SIG-M5 treated with dmso at 0.1 percent for 504 hours (cell line): ENCODE measurements at regions not wholly inside any gene's neighbourhood (a gene's known extent, or its start where the extent isn't known, plus 50 kb on each side); places are given as distances from the start of the nearest gene placed in this dataset.

Experiments
- DNase-seq: peaks from one replicate; lab custom pipeline; 2025; ENCODE audit not compliant: unreplicated experiment; lab: John Stamatoyannopoulos, UW

DNA sequence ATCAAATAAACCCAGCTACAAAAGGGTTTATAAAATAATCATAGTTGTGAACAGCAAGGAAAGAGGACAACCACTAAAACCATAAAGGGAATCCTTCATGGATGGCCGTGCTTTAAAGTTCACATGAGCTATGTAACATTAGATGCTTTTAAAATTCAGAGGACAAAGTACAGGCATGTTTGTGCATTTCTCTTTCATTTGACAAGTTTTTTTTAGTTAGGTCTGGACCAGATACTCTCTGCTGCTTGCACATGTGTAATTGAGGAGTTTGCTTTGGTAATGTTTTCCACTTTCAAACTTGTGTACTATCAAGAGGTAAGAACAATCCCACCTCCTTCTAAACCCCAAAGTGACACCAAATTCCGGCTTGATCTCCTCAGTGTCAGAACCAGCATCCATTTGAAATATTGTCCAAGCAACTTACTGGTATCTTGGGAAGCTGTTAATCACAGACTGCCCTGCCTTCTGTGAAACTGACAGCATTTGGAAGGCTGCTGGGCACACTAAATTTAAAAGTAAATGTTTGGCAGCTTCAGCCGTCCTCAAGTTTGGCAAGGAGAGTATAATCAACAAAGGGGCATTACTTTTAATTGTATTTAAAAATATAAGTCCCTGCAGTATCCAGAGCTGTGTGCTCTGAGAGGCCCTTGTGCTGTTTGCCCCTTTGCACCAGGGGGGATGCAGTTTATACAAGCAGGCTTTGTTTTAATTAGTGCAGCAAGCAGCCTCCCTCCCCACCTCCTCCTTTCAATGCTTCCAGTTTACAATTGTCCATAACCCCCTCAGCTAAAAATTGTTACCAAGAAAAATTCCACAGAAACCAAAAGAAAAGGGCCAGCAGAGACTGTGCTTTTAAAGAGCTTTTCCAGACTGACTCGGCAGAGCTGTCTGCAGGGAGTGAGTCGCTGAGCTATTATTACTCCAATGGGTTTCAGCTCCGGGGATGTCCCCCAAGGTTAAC lies 328.3 kb upstream of the MPDZ start:
- DNase-seq = no peak

DNA sequence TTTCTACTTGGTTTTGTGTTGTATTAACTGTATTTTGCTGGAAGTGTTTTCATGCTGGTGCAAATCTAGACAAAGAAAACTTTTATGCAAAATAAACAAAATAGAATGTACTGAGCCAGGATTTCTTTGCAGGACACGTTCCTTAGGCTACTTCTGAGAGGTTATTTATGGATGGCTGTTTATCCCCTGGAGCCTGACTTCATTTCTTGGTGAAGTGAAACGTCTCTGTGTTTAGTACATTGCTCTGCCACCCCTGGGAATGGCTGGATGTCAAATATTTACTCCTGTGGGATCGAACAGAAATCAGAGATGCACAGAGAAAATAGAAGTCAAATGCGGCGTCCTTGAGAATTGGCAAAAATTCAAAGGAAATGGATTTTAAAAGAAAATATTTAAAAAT lies 327.1 kb upstream of the MPDZ start:
- no peak for DNase-seq

DNA sequence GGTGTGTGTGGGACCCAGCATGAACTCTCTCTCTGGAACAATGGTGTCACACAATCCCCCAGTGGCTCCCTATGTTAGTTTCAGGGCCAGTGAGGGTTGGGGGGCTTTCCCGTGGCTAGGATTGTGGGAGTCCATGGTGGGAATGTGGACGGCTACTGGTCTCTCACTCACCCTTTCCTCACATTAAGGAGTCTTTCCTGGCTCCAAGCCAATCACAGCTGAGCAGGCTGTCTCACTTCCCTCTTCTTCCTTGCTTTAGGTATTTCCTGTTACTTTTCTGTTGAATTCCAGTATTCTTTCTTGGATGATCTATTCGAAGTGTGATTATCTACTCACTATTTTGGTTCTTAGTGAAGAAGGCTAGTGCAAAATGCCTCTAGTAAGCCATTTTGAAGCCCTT lies 324.4 kb upstream of the MPDZ start:
- no peak for DNase-seq

DNA sequence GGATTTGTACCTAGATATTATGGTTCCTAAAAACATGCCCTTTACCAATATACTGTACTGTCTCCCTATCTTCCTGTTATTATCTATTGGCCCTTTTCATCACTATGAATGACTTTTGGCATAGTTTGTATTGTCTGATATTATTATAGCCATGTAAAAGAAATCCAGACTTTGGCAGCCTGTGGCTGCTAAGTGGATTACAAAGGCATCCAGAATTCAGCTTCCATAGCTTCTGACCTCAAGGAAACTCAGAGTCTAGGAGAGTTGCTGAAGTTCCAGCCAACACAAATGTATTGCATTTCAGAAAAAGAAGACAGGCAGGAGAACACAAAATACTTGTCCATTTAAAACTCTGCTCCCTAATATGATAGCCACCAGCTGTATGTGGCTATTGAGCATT lies 319.2 kb upstream of the MPDZ start:
- no peak for DNase-seq

DNA sequence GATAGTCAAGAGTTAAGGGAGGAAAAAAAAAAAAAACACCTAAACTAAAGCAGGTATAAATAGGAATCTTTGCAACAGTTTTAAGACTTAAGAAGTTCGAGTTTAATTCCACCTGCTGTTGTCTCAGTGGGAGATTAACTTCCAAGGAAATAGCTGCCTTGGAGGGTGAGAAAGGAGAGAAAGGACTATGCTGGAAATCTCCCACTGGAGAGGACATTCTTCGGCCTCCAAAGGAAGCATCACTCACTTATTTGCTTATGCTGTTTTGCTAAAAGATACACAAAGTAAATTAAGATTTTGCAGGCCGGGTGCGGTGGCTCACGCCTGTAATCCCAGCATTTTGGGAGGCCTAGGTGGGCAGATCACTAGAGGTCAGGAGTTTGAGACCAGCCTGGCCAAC lies 317.9 kb upstream of the MPDZ start:
- DNase-seq = no peak

DNA sequence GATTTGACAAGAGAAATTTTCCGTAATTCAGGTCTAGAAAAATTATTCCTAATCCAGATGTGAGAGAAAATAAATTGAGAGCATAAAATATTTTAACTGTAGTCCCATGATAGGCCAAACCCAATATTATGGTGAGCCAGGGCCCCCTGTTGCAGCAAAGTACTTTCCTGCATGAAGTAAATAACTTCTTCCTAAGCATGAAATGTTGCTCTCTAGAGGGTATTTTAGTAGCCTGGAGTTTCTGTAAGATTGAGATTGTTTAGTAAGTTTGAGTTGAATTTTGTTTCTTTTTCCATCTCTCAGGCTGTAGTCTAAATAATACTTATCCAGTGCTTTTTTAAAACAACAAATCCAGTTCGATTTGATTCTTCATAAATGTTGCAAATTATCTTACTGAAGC lies 317.5 kb upstream of the MPDZ start:
- DNase-seq = no peak

DNA sequence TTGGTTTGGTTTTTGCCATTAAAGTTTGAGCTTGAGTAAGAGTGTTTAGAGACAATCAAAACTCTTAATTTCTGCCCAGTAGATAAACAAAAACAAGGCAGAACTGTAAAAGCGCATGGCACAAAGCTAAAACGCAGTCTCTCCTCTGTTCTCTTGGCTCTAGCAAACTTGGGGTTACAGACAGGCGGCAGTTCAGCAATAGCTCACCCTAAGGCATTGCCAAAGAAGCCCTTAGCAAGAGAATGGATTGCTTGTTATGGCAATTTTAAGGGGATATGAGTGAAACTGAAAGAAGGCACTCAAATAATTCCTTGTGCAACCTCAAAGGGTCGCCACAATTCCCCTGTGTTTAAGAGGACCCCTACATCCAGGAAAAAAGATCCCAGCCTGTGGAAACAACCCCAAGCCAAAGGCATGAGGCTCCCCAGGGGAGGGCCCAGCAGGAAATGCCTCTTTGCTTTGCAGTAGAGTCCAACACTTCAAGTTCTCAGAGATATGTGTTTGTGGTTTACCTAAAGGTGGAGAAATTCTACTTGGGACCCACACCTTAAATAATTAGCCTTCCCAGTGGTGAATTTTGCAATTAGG lies 317.0 kb upstream of the MPDZ start:
- DNase-seq = no peak

DNA sequence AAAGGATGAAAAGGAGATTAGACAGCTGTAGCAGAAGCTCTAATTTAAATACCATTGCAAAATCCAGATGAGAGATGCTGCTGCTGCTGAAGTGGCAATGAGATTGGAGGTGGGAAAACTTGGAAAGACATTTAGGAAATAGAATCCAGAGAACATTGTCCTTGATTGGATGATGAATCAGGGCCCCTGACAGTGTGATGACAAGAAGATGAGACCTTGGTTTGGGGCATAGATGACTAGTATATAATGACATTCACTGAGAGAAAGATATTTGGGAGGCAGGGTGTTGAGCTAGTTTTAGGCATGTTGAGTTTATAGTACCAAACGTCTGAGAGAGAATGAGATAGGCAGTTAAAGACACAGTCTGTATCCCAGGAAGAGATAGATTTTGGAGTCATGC lies 311.5 kb upstream of the MPDZ start:
- no peak for DNase-seq

DNA sequence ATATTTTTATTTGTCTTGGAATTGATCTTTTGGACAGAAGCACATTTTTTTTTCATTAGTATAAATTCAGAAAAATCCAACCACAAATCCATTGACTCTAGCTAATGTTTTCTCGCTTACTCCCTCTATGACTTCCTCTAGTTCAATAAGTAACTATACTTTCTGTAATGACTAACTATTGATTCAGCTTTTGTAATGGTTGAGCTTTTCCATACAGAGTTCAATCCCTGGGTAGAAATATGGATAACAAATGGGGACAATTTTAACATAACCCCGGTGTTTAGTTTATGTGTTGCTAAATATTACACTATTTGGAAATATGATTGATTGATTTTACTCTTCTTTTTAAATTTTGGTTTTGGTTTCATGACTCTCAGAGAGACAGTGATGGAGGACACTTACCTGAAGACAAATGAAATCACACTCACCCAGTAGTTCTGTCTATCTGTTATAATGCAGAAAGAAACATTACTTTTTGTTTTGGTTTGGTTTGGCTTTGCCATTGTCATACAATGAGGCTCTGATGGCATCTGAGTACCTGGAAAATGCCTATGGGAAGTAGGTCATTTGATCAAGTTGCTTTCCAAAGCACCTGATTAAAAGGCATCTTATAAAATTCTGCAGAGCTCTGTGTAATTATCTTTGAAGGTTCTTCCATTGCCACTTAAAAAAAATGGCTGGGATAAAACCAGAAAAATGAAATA lies 309.7 kb upstream of the MPDZ start:
- DNase-seq = no peak

DNA sequence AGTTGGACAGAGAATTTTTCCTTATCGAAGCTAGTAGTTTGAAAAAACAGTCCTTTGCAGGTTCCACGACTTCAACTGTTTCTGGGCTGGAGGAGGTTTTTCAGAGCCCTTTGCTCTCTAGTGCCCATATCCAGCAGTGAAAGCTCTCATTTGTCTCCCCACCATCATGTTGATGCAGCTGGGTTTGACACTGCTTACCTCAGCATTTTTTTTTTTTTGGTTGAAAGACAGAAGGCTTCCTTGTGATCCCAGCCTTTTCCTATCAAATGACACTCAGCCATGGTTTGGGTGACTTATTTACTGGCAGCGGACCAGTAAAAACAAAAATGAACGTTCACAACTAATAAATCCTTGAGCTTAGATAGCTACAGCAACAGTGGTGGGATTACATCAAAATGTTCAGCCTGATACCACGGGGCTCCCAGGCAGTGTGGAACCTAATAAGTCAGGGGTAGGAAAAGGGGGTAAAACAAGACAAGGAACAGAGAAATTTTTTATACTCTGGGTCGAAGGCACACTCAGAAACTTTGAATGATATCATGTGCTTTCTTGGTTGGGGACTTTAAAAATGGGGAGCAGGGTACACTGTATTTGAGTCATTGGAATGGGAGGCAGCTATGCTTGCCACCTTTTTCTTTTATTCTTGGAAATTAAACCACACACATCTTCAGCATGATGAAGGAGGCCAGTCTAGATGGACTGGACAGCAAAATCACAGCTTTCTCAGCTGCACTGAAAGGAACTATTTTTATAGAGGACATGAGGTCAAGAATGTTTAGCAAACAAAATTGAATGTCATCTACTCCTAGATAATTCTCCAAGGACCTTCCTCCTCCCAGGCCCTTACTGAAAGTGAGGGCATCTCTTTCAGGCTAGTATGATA lies 308.9 kb upstream of the MPDZ start:
- DNase-seq = no peak

DNA sequence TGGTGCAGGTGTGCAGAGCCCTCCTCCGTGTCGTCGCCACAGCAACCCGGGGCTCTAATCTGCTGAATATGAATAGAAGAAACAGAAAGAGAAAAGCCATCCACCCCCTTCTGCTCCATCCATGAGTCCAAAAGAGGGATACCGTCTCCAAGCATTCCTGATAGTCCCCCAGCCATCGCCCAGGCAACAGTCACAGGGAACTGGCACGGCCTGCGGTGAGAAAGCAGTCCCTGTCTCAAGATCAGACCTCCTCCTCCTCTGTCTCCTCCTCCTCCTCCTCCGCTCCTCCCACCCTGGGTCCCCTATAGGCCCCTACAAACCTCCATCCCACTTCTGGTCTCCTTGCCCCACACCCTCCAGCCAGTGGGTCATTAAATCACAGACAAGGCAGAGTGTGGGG lies 308.1 kb upstream of the MPDZ start:
- DNase-seq = no peak

DNA sequence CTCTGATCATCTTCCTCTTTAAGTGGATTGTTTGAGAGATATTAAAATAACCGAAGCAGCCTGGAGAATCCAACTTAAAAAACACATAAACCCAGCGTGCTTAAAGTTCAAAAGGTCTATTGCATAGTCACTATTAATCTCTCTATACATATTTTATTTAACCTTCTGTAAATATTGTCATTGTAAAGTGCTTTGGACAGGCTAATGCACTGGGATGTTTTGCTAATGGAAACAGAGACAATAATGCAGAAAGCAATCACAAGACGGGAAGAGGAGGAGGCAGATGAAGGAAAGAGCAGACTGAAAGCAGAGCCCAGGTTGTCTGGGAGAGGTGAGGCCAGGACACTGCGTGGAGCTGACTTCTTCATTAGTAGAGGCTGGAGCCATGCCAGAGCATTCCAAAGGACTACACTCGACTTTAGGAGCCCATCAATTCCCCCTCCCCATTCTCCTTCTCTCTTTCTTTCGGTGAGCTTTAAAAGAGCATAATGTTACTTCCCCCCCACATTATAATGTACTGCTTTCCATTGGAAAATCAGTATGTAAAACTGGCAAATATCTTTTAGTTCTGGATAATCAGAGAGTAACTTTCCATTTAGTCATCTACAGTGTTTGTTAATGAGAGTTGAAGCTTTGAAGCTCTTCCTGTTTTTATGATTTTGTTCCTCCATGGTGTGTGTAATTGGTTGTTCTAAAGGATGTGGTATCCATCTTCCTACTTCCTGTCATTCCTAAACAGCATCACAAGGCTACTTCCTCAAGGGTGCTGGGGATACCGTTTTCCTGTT lies 307.3 kb upstream of the MPDZ start:
- no peak for DNase-seq

DNA sequence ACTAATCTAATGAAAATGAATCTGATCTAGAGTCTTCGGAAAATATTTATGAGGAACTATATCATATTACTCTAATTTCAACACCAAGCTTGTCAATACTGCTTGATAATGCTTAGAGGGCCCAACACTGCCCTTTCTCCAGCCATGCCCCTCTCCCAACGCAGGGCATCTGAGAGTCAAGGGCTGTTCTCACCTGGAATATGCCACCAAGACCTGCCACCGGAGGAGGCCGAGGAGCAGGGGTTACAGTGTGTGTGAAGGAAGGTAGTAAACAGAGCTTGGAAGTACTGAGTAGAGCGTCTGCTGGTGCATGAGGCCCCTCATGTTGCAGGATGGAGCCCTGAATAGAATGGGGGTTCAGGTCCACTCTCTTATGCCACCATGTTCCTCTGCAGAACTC lies 301.3 kb upstream of the MPDZ start:
- DNase-seq = no peak

DNA sequence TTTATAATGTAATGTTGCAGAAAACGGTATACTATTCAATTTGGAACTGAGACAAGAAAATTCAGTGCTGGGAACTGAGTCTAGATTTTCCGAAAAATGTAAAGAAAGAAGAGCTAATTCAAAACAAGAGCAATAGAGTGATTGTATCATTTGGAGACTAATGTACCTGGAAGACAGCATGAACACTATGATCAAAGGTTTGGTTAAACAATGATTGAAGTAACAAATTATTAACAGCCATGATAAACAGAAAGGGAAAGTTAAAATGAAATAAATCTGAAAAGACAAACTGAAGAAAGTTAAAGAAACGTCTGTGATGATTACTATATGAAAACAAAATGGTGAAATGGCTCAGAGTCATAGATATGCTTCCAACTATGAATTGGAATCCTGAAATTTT lies 300.6 kb upstream of the MPDZ start:
- no peak for DNase-seq

DNA sequence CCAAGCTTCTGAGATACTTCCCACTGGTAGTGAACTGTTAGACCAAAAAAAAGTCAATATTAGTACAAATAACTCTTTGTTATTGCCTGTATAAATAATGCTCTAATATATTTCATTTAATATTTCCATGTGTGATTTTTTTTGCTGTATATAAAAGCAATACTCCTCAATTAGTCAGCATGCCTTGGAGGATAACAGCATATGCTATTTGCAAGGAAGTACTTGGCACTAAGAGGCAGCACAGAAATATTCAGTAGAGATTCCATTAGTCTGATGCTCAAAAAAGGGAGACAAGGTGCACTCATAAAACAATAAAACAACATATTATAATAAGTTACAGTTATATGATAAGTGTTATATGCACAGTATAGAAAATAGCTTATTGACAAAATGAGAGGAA lies 296.6 kb upstream of the MPDZ start:
- no peak for DNase-seq

DNA sequence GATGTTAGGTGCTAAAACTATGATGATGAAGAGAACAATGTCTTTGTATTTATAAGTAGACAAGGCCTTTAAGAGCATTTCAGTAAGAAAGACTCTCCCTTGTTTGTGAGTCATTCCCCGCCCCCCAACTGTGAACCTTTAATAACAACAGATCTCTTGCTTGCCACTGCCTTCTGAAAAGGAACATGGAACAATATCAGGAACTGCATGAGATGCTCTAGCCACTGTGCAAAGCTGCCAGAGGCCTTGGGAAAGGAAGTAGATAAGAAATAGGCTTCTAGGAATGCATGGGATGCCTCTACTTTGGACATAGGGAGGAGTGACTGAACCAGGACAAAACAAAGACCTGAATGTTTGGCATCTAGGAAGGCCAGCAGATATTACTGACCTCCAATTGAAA lies 296.1 kb upstream of the MPDZ start:
- no peak for DNase-seq

DNA sequence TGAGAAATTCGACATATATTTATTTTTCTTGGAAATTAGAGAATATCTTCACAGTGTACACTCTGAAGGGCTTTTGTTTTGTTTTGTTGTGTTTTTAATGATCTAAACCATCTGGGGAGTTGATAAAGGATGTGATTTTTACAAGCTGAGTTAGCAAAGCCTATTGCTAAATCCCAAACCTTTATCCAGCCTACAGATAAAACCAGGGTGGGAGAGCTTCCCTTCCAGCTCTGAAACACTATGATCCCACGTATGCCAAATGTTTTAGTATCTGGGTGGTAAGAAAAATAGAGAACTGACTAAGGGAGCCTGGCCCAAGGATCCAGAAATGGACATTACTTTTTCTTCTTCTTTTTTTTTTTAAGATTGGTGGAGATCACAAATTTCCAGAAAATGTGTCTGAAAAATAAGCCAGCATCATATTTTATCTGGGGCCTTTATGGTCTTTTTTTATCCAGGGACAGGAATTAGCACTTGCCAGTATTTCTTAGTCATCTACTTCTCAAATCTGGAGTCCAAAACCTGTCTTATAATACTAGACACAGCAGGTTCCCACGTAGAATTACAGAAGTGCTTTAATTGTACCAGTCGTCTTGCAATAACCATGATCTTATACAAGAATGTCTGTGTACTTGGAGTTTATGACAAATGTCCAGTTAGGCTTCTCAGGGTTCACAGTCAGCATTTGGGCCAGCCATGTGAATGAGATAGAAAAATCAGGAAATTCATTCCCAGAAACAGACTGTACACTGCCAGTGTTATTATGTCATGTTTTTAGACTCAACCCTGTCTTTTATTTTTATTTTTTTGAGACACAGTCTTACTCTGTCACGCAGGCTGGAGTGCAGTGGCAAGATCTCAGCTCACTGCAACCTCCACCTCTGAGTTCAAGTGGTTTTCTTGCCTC lies 290.8 kb upstream of the MPDZ start:
- DNase-seq = no peak

DNA sequence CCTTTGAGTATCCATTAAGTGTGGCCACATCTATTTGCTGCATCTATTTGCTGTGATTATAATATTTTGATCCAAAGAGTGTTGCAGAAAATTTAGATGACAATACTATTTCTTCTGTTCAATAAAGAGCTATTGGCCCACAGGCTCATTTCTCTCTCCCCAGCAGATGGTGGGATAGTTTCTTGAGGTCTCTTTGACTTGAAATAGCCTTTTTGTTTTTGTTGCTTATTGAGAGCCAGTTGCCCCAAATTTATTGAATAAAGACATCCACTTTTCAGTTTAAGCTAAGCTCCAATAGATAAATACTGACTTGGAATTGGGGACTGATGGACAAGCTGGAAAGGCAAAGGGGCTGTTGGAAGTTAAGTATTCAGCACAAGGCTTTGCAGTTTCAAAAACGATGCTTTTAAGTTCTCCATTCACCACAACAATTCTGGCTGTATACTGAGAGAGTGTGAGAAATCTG lies 290.1 kb upstream of the MPDZ start:
- DNase-seq = no peak
